Mammary epithelial cell (primary cell): ENCODE measurements at regions not wholly inside any gene's neighbourhood (a gene's known extent, or its start where the extent isn't known, plus 50 kb on each side); places are given as distances from the start of the nearest gene placed in this dataset.

ENCODE experiments used
- EZH2 ChIP-seq: IDR thresholded peaks from 2 replicates; pipeline ENCODE4 v1.6.1; 2012; ENCODE audit warnings: low read length, inconsistent platforms, borderline replicate concordance
- TF ChIP-seq, protein P1 (sequence below), 2 donors: IDR thresholded peaks in 1 of 2; conservative IDR thresholded peaks in 1 of 2; 2 replicates each; pipeline ENCODE4 v1.5.1; 2011 to 2012; ENCODE audit warnings: inconsistent platforms in 2 of 2, low read length in 2 of 2, mild to moderate bottlenecking in 2 of 2, control low read depth in 1 of 2, low read depth in 1 of 2; ENCODE audit not compliant: insufficient read depth in 1 of 2; ENCODE audit errors: extremely low read depth in 1 of 2

DNA sequence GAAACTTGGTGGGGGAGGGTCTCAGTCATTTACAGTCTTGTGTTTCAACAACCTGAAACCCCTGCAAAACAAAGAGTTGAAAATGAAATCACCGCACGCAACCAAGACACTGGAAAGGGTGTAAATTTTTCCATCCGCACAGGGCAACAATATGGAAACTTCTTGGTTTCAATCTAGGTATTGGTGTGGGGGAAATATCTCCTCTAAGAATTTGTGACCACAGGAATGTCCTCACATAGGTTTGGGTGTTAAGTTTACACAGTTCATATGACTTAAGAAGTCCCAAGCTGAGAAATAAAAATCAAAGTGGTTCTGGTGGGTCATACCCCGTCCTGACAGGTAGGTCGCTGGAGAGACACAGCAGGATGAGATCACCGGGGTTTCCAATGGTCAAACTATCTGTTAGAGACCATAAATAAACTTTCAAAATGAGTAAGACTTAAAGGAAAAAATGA is 51.9 kb upstream of the PIP5K1B start:
- TF ChIP-seq, protein P1, sequence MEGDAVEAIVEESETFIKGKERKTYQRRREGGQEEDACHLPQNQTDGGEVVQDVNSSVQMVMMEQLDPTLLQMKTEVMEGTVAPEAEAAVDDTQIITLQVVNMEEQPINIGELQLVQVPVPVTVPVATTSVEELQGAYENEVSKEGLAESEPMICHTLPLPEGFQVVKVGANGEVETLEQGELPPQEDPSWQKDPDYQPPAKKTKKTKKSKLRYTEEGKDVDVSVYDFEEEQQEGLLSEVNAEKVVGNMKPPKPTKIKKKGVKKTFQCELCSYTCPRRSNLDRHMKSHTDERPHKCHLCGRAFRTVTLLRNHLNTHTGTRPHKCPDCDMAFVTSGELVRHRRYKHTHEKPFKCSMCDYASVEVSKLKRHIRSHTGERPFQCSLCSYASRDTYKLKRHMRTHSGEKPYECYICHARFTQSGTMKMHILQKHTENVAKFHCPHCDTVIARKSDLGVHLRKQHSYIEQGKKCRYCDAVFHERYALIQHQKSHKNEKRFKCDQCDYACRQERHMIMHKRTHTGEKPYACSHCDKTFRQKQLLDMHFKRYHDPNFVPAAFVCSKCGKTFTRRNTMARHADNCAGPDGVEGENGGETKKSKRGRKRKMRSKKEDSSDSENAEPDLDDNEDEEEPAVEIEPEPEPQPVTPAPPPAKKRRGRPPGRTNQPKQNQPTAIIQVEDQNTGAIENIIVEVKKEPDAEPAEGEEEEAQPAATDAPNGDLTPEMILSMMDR (conservative IDR thresholded peaks at IDR 0.05 in 1 of 2, IDR thresholded peaks at IDR 0.05 in 1 of 2; ENCODE audit: extremely low read depth in 1 of 2, insufficient read depth in 1 of 2, low read depth in 1 of 2, low read length in 2 of 2), result no peak
- TF ChIP-seq EZH2, result no peak
